OCI-LY3 (cell line): ENCODE measurements at regions not wholly inside any gene's neighbourhood (a gene's known extent, or its start where the extent isn't known, plus 50 kb on each side); places are given as distances from the start of the nearest gene placed in this dataset.

Experiments used
- EZH2phosphoT487 ChIP-seq: fragments of 200-600 bp; shearing (Covaris generic); IDR thresholded peaks from 2 replicates; pipeline ENCODE4 v1.6.1; 2018; ENCODE audit warnings: antibody characterized with exemption, mixed run types, low read depth
- TF ChIP-seq, protein P1 (sequence below): fragments of 200-600, 300-600 bp; sonication (generic); IDR thresholded peaks from 2 replicates; pipeline ENCODE4 v1.5.1; 2014; ENCODE audit warnings: antibody characterized with exemption, low read length, low read depth

DNA sequence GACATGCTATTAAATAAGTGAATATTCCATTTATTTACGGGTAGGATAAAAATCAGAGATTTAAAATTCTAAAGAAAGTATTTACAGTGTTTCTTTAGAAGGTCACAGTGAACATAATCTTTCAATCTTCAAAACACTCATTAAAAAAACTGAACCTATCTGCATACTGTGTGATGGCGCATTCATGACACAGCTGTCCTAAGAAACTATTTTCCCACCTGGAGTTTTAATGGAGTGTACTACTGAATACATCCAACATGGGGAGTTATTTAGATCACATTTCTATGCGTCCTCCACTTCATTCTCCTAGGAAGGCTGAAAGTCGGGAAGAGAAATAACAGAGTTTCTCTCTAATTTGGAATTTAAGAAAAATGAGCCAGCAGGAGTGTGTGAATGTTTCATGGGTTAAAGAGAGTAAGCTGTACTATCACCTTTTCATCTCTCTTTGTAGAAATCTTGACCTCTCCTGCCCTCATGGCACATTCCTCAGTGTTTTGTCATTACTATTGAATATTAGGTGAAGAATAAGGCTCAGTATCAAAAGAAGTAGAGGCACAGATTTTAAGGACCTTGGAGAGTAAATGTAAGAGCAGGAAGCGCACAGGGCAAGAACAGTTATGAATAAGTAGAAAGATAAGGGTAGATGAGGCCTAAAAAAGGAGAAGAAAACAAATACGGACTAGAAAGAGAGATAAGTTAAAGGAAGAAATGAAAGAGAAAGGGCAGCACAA, 551.2 kb upstream of the TUSC1 start:
- TF ChIP-seq, protein P1, sequence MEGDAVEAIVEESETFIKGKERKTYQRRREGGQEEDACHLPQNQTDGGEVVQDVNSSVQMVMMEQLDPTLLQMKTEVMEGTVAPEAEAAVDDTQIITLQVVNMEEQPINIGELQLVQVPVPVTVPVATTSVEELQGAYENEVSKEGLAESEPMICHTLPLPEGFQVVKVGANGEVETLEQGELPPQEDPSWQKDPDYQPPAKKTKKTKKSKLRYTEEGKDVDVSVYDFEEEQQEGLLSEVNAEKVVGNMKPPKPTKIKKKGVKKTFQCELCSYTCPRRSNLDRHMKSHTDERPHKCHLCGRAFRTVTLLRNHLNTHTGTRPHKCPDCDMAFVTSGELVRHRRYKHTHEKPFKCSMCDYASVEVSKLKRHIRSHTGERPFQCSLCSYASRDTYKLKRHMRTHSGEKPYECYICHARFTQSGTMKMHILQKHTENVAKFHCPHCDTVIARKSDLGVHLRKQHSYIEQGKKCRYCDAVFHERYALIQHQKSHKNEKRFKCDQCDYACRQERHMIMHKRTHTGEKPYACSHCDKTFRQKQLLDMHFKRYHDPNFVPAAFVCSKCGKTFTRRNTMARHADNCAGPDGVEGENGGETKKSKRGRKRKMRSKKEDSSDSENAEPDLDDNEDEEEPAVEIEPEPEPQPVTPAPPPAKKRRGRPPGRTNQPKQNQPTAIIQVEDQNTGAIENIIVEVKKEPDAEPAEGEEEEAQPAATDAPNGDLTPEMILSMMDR = no peak
- no peak for TF ChIP-seq EZH2phosphoT487
